ENCODE measurements at regions not wholly inside any gene's neighbourhood (a gene's known extent, or its start where the extent isn't known, plus 50 kb on each side); places are given as distances from the start of the nearest gene placed in this dataset.

DNA sequence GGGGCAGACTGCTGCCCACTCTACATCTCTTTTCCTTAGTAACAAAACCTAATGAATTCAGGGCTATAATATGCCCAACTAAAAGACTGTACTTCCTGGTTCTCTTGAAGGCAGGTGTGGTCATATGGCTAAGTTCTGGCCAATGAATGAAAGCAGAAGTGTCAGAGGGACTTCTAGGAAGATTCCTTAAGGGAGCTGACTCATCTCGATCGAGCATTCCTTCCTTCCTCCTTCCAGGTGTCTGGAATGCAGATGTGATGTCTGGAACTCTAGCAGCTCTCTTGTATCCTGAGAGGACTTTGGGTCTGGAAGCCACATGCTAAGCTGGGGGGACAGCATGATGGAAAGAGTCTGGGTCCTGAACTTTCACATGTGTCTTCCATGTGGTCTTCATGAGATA, 116.2 kb upstream of the STX18 start:
- no peaks in the 10 kb centered on the region for H3K4me1 ChIP-seq (ENCODE audit: control insufficient read depth, low read length)
- no peak overlapping the region for H3K27ac ChIP-seq (ENCODE audit: low read depth, low read length)
- H3K36me3 ChIP-seq (ENCODE audit: control insufficient read depth, low read length), result no peaks in the 10 kb centered on the region
- H3K9me2 ChIP-seq (replicated peaks; ENCODE audit: control insufficient read depth, low read length), result no peaks in the 10 kb centered on the region
- H4K20me1 ChIP-seq (ENCODE audit: control insufficient read depth, insufficient read depth, low read depth, low read length), result no peaks in the 10 kb centered on the region
- no peak overlapping the region for H3K4me3 ChIP-seq (ENCODE audit: low read length)
- H3K9me3 ChIP-seq (ENCODE audit: control insufficient read depth, insufficient read depth, low read length), result no peaks in the 10 kb centered on the region
- no peak overlapping the region for H3K4me2 ChIP-seq (ENCODE audit: low read length)
- H3K27me3 ChIP-seq (ENCODE audit: control insufficient read depth, low read length), result no peaks in the 10 kb centered on the region
- H3K79me2 ChIP-seq (ENCODE audit: control insufficient read depth, low read length), result no peaks in the 10 kb centered on the region
- H3F3A ChIP-seq (ENCODE audit: control insufficient read depth, insufficient read depth), result no peaks in the 10 kb centered on the region
- no peak for TF ChIP-seq EZH2phosphoT487 (IDR thresholded peaks at IDR 0.05; ENCODE audit: borderline replicate concordance, low read length)
- TF ChIP-seq, protein P1, sequence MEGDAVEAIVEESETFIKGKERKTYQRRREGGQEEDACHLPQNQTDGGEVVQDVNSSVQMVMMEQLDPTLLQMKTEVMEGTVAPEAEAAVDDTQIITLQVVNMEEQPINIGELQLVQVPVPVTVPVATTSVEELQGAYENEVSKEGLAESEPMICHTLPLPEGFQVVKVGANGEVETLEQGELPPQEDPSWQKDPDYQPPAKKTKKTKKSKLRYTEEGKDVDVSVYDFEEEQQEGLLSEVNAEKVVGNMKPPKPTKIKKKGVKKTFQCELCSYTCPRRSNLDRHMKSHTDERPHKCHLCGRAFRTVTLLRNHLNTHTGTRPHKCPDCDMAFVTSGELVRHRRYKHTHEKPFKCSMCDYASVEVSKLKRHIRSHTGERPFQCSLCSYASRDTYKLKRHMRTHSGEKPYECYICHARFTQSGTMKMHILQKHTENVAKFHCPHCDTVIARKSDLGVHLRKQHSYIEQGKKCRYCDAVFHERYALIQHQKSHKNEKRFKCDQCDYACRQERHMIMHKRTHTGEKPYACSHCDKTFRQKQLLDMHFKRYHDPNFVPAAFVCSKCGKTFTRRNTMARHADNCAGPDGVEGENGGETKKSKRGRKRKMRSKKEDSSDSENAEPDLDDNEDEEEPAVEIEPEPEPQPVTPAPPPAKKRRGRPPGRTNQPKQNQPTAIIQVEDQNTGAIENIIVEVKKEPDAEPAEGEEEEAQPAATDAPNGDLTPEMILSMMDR (IDR thresholded peaks at IDR 0.05; ENCODE audit: low read depth, low read length, poor library complexity, severe bottlenecking), result no peak

DNA sequence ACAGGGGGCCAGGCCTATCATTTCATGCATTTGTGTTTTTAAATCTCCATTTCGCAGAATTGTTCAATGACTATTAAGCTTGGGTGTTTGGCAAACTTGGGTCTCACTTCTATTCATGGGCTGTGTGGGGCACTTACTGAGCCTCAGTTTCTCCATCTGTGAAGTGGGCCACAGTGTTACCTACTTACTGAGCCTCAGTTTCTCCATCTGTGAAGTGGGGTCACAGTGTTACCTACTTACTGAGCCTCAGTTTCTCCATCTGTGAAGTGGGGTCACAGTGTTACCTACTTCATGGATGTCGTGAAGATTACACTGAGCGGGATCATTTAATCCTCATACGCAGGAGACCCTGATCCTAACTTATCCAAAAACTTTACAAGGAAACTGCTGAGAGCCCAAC, 115.1 kb upstream of the STX18 start:
- Histone ChIP-seq H3K4me2 (ENCODE audit: low read length) (no peak overlapping the region), H3F3A (ENCODE audit: control insufficient read depth, insufficient read depth) (no peaks in the 10 kb centered on the region), H3K27ac (ENCODE audit: low read depth, low read length) (no peak overlapping the region), H3K9me3 (ENCODE audit: control insufficient read depth, insufficient read depth, low read length) (no peaks in the 10 kb centered on the region), H3K27me3 (ENCODE audit: control insufficient read depth, low read length) (no peaks in the 10 kb centered on the region), H3K4me3 (ENCODE audit: low read length) (no peak overlapping the region), H3K79me2 (ENCODE audit: control insufficient read depth, low read length) (no peaks in the 10 kb centered on the region), H4K20me1 (ENCODE audit: control insufficient read depth, insufficient read depth, low read depth, low read length) (no peaks in the 10 kb centered on the region), H3K36me3 (ENCODE audit: control insufficient read depth, low read length) (no peaks in the 10 kb centered on the region), H3K4me1 (ENCODE audit: control insufficient read depth, low read length) (no peaks in the 10 kb centered on the region), H3K9me2 (replicated peaks; ENCODE audit: control insufficient read depth, low read length) (no peaks in the 10 kb centered on the region)
- TF ChIP-seq, protein P1 (IDR thresholded peaks at IDR 0.05; ENCODE audit: low read depth, low read length, poor library complexity, severe bottlenecking), result no peak
- TF ChIP-seq EZH2phosphoT487 (IDR thresholded peaks at IDR 0.05; ENCODE audit: borderline replicate concordance, low read length), result no peak

DNA sequence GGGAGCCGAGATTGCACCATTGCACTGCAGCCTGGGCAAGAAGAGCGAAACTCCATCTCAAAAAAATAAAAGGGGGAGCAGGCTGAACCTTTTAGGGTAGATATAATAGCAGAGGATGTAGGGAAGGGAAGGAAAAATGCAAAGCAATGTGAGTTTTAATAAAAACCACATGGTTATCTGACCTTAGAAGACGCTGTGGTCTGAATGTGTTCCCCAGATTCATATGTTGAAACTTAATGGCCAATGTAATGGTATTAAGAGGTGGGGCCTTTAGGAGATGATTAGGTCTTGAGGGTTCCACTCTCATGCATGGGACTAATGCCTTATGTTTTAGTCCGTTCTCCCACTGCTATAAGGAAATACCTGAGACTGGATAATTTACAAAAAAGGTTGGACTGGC, 114.1 kb upstream of the STX18 start:
- Histone ChIP-seq H3K79me2 (ENCODE audit: control insufficient read depth, low read length) (no peaks in the 10 kb centered on the region), H3F3A (ENCODE audit: control insufficient read depth, insufficient read depth) (no peaks in the 10 kb centered on the region), H3K9me2 (replicated peaks; ENCODE audit: control insufficient read depth, low read length) (no peaks in the 10 kb centered on the region), H3K9me3 (ENCODE audit: control insufficient read depth, insufficient read depth, low read length) (no peaks in the 10 kb centered on the region), H3K4me2 (ENCODE audit: low read length) (no peak overlapping the region), H3K4me1 (ENCODE audit: control insufficient read depth, low read length) (no peaks in the 10 kb centered on the region), H3K36me3 (ENCODE audit: control insufficient read depth, low read length) (no peaks in the 10 kb centered on the region), H4K20me1 (ENCODE audit: control insufficient read depth, insufficient read depth, low read depth, low read length) (no peaks in the 10 kb centered on the region), H3K4me3 (ENCODE audit: low read length) (no peak overlapping the region), H3K27me3 (ENCODE audit: control insufficient read depth, low read length) (no peaks in the 10 kb centered on the region), H3K27ac (ENCODE audit: low read depth, low read length) (no peak overlapping the region)
- TF ChIP-seq EZH2phosphoT487 (IDR thresholded peaks at IDR 0.05; ENCODE audit: borderline replicate concordance, low read length), result no peak
- TF ChIP-seq, protein P1 (IDR thresholded peaks at IDR 0.05; ENCODE audit: low read depth, low read length, poor library complexity, severe bottlenecking), result no peak

DNA sequence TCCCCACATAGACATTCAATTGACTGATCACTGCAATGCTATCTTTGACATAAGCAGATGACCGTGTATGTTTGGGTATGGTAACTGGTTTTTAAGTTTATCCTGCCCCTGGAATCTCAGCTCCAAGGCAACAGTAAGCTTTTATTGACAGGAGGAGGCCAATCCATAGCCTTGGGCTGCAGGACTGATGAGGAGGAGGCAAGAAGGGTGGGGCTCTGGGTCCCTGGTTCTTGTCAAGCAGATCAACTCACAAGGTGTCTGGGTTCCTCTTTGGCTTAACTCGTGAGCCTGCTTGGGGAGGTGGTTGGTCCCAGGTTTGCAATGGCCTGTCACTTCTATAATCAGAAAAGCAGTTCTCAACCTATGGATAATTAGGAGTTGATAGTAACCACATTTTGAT, 113.2 kb upstream of the STX18 start:
- no peak overlapping the region for H3K27ac ChIP-seq (ENCODE audit: low read depth, low read length)
- no peaks in the 10 kb centered on the region for H3K9me3 ChIP-seq (ENCODE audit: control insufficient read depth, insufficient read depth, low read length)
- H3K4me2 ChIP-seq (ENCODE audit: low read length), result no peak overlapping the region
- no peaks in the 10 kb centered on the region for H3K4me1 ChIP-seq (ENCODE audit: control insufficient read depth, low read length)
- H4K20me1 ChIP-seq (ENCODE audit: control insufficient read depth, insufficient read depth, low read depth, low read length), result no peaks in the 10 kb centered on the region
- H3K36me3 ChIP-seq (ENCODE audit: control insufficient read depth, low read length), result no peaks in the 10 kb centered on the region
- H3K79me2 ChIP-seq (ENCODE audit: control insufficient read depth, low read length), result no peaks in the 10 kb centered on the region
- H3K27me3 ChIP-seq (ENCODE audit: control insufficient read depth, low read length), result no peaks in the 10 kb centered on the region
- H3K4me3 ChIP-seq (ENCODE audit: low read length), result no peak overlapping the region
- no peaks in the 10 kb centered on the region for H3K9me2 ChIP-seq (replicated peaks; ENCODE audit: control insufficient read depth, low read length)
- TF ChIP-seq, protein P1 (IDR thresholded peaks at IDR 0.05; ENCODE audit: low read depth, low read length, poor library complexity, severe bottlenecking), result no peak
- TF ChIP-seq EZH2phosphoT487 (IDR thresholded peaks at IDR 0.05; ENCODE audit: borderline replicate concordance, low read length), result no peak
- no peaks in the 10 kb centered on the region for H3F3A ChIP-seq (ENCODE audit: control insufficient read depth, insufficient read depth)
